A549 (cell line): ENCODE measurements at regions not wholly inside any gene's neighbourhood (a gene's known extent, or its start where the extent isn't known, plus 50 kb on each side); places are given as distances from the start of the nearest gene placed in this dataset.

Source experiments
- JUNB ChIP-seq: fragments of >200 bp; sonication (Bioruptor Twin); formaldehyde crosslinking; IDR thresholded peaks from 2 replicates; pipeline ENCODE4 v1.6.1; 2016
- MAFK ChIP-seq: fragments of 450-650 bp; IDR thresholded peaks from 2 replicates; pipeline ENCODE4 v1.6.1; 2014; ENCODE audit not compliant: partially characterized antibody
- POLR2A ChIP-seq: IDR thresholded peaks from 2 replicates; pipeline ENCODE4 v1.6.1; 2012; ENCODE audit warnings: mild to moderate bottlenecking, low read length
- TF ChIP-seq, protein P1 (sequence below): IDR thresholded peaks from 2 replicates; pipeline ENCODE4 v1.6.1; 2012
- TF ChIP-seq, protein P2 (sequence below): fragments of >200 bp; sonication (Bioruptor Twin); formaldehyde crosslinking; IDR thresholded peaks from 3 replicates; pipeline ENCODE4 v1.5.1; 2016
- TF ChIP-seq, protein P3 (sequence below): fragments of 450-650 bp; IDR thresholded peaks from 2 replicates; pipeline ENCODE4 v1.6.1; 2014; ENCODE audit warnings: antibody characterized with exemption

DNA sequence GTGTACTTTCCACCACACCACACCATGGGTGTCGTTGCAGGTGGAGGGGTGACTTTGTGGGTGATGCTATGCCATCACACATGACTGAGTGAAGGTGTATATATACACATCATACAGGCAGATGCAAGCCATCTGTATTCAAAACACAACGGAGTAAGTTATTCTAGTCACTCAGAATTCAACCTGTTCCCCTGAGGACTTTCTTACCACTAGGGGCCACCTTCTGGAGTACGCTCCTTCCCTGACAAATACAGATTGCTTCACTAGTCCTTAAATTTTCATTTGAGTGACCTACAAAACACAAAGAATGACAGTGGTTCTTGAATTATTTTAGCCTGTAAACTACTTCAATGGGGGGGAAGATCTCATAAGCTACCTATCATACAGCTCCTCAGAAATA lies 52.8 kb upstream of the NTRK3 start:
- TF ChIP-seq, protein P1, sequence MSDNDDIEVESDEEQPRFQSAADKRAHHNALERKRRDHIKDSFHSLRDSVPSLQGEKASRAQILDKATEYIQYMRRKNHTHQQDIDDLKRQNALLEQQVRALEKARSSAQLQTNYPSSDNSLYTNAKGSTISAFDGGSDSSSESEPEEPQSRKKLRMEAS = no peak
- no peak for TF ChIP-seq POLR2A
- TF ChIP-seq, protein P2, sequence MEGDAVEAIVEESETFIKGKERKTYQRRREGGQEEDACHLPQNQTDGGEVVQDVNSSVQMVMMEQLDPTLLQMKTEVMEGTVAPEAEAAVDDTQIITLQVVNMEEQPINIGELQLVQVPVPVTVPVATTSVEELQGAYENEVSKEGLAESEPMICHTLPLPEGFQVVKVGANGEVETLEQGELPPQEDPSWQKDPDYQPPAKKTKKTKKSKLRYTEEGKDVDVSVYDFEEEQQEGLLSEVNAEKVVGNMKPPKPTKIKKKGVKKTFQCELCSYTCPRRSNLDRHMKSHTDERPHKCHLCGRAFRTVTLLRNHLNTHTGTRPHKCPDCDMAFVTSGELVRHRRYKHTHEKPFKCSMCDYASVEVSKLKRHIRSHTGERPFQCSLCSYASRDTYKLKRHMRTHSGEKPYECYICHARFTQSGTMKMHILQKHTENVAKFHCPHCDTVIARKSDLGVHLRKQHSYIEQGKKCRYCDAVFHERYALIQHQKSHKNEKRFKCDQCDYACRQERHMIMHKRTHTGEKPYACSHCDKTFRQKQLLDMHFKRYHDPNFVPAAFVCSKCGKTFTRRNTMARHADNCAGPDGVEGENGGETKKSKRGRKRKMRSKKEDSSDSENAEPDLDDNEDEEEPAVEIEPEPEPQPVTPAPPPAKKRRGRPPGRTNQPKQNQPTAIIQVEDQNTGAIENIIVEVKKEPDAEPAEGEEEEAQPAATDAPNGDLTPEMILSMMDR = no peak
- TF ChIP-seq MAFK = no peak
- no peak for TF ChIP-seq JUNB
- TF ChIP-seq, protein P3, sequence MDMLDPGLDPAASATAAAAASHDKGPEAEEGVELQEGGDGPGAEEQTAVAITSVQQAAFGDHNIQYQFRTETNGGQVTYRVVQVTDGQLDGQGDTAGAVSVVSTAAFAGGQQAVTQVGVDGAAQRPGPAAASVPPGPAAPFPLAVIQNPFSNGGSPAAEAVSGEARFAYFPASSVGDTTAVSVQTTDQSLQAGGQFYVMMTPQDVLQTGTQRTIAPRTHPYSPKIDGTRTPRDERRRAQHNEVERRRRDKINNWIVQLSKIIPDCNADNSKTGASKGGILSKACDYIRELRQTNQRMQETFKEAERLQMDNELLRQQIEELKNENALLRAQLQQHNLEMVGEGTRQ = no peak
